SK-N-MC (cell line): ENCODE measurements at regions not wholly inside any gene's neighbourhood (a gene's known extent, or its start where the extent isn't known, plus 50 kb on each side); places are given as distances from the start of the nearest gene placed in this dataset.

Experiments
- EZH2 ChIP-seq: fragments of 200-600 bp; sonication (generic); IDR thresholded peaks from one replicate; pipeline ENCODE4 v1.6.1; 2017; ENCODE audit warnings: antibody characterized with exemption
- FOXP2 ChIP-seq: optimal IDR thresholded peaks from 2 replicates; pipeline ENCODE3; 2011; ENCODE audit warnings: mild to moderate bottlenecking, moderate library complexity; ENCODE audit not compliant: insufficient read depth; ENCODE audit errors: extremely low read length, control extremely low read depth
- POLR2AphosphoS5 ChIP-seq: IDR thresholded peaks from 2 replicates; pipeline ENCODE4 v1.6.1; 2012; ENCODE audit warnings: mild to moderate bottlenecking, low read depth, low read length, borderline replicate concordance

- TF ChIP-seq EZH2 (no peak), POLR2AphosphoS5 (no peak), FOXP2 (no peak)
Observed at GRCh38 chrX:69073721-69074120, 91.5 kb downstream of the PJA1 start.
